ENCODE measurements at regions not wholly inside any gene's neighbourhood (a gene's known extent, or its start where the extent isn't known, plus 50 kb on each side); places are given as distances from the start of the nearest gene placed in this dataset.

GRCh38 chr3:15851735-15852134 lies 54.0 kb upstream of the ANKRD28 start:
- no peak for DNase-seq
- TF ChIP-seq POLR2A (IDR thresholded peaks at IDR 0.05) (no peak), EP300 (IDR thresholded peaks at IDR 0.05) (no peak), CTCF (IDR thresholded peaks at IDR 0.05) (no peak), POLR2AphosphoS5 (IDR thresholded peaks at IDR 0.05) (no peak)
- intact Hi-C loops (cut with DNase I), result no loop called here

GRCh38 chr3:15858547-15859506 lies 61.0 kb upstream of the ANKRD28 start:
- intact Hi-C loops (cut with DNase I), result no loop called here
- Histone ChIP-seq H3K4me1 (peaks cover 0 to 20% (median 8%) of the 10 kb centered on the region in 4 donors), H3K36me3 (no peaks in the 10 kb centered on the region), H3K9me3 (no peaks in the 10 kb centered on the region), H3K27ac (peak overlapping the region; percentile 74 to 78 (median 75)), H3K4me3 (peak overlapping the region; percentile 85 to 98 (median 90)), H3K27me3 (no peaks in the 10 kb centered on the region)
- no peak for DNase-seq
- TF ChIP-seq POLR2A (IDR thresholded peaks at IDR 0.05) (no peak), CTCF (IDR thresholded peaks at IDR 0.05) (peak in 1 of 4 experiments; percentile 27)
- 2 to 4% methylated on average over 70 of the region's 70 CpGs for WGBS, 2 donors

More at GRCh38 chr3:15851735-15852134, 54.0 kb upstream of the ANKRD28 start:
- Histone ChIP-seq H3K4me3 (no peak overlapping the region), H3K27ac (no peak overlapping the region), H3K9me3 (no peaks in the 10 kb centered on the region), H3K4me1 (no peaks in the 10 kb centered on the region), H3K36me3 (no peaks in the 10 kb centered on the region), H3K27me3 (no peaks in the 10 kb centered on the region)
- 97% methylated on average over 3 of the region's 3 CpGs for WGBS, 2 donors

- H3K27me3 ChIP-seq, result no peaks in the 10 kb centered on the region
- peak overlapping the region; percentile 85 to 98 (median 90) for H3K4me3 ChIP-seq
- H3K9me3 ChIP-seq, result no peaks in the 10 kb centered on the region
- peak overlapping the region; percentile 74 to 78 (median 75) for H3K27ac ChIP-seq
- intact Hi-C loops (cut with DNase I), result no loop called here
- DNase-seq, result peak; percentile 87
- peaks cover 0 to 20% (median 8%) of the 10 kb centered on the region in 4 donors for H3K4me1 ChIP-seq
- WGBS, 2 donors, result 1% methylated on average over 73 of the region's 73 CpGs
- TF ChIP-seq POLR2A (IDR thresholded peaks at IDR 0.05), result no peak
- peak; percentile 51 to 84 (median 62) for TF ChIP-seq POLR2AphosphoS5 (IDR thresholded peaks at IDR 0.05)
- no peak for TF ChIP-seq CTCF (IDR thresholded peaks at IDR 0.05)
- TF ChIP-seq EP300 (IDR thresholded peaks at IDR 0.05), result no peak
- H3K36me3 ChIP-seq, result no peaks in the 10 kb centered on the region
These were observed 61.8 kb upstream of the ANKRD28 start for GRCh38 chr3:15859507-15860013.

- no peaks in the 10 kb centered on the region for H3K27me3 ChIP-seq
- H3K4me3 ChIP-seq, result peak overlapping the region; percentile 85 to 98 (median 90)
- no peaks in the 10 kb centered on the region for H3K9me3 ChIP-seq
- WGBS, 2 donors, result 0 to 1% methylated on average over 55 of the region's 55 CpGs
- no peak for TF ChIP-seq CTCF (IDR thresholded peaks at IDR 0.05)
- no peak for TF ChIP-seq EP300 (IDR thresholded peaks at IDR 0.05)
- TF ChIP-seq POLR2A (IDR thresholded peaks at IDR 0.05), result no peak
- TF ChIP-seq POLR2AphosphoS5 (IDR thresholded peaks at IDR 0.05), result no peak
- peaks cover 0 to 20% (median 8%) of the 10 kb centered on the region in 4 donors for H3K4me1 ChIP-seq
- peak; percentile 75 for DNase-seq
- intact Hi-C loops (cut with DNase I), result no loop called here
- H3K27ac ChIP-seq, result peak overlapping the region; percentile 74 to 78 (median 75)
- H3K36me3 ChIP-seq, result no peaks in the 10 kb centered on the region
These were observed 62.5 kb upstream of the ANKRD28 start for GRCh38 chr3:15860014-15860934.
